ENCODE measurements at regions not wholly inside any gene's neighbourhood (a gene's known extent, or its start where the extent isn't known, plus 50 kb on each side); places are given as distances from the start of the nearest gene placed in this dataset.
"Not testable (repeated sequence)": the region's sequence is repeated elsewhere in the genome, so short reads cannot be mapped to it uniquely, and the experiment has no call there.

GRCh38 chr6:27797960-27798359, 114.2 kb downstream of the OR2B2 start:
- WGBS: 79% methylated on average over 1 of the region's 1 CpG
- Histone ChIP-seq H3K9ac (ENCODE audit: low read depth in 1 of 2, low read length in 2 of 2) (no peak overlapping the region), H3K4me3 (ENCODE audit: low read depth in 1 of 3, low read length in 3 of 3) (no peak overlapping the region), H3K27ac (ENCODE audit: low read depth in 1 of 2, low read length in 2 of 2) (no peak overlapping the region), H3K27me3 (ENCODE audit: control insufficient read depth in 4 of 4, insufficient read depth in 4 of 4, low read length in 3 of 4) (no peaks in the 10 kb centered on the region), H3K9me3 (ENCODE audit: control insufficient read depth in 4 of 4, low read length in 3 of 4) (no peaks in the 10 kb centered on the region), H3K36me3 (ENCODE audit: control insufficient read depth in 4 of 4, insufficient read depth in 3 of 4, low read depth in 1 of 4, low read length in 3 of 4) (no peaks in the 10 kb centered on the region), H3K4me1 (ENCODE audit: control insufficient read depth in 4 of 4, insufficient read depth in 4 of 4, low read length in 3 of 4) (peaks cover 0 to 2% (median 2%) of the 10 kb centered on the region in 4 donors)
- no peak for DNase-seq (ENCODE audit: low spot score)
- TF ChIP-seq, protein P1, sequence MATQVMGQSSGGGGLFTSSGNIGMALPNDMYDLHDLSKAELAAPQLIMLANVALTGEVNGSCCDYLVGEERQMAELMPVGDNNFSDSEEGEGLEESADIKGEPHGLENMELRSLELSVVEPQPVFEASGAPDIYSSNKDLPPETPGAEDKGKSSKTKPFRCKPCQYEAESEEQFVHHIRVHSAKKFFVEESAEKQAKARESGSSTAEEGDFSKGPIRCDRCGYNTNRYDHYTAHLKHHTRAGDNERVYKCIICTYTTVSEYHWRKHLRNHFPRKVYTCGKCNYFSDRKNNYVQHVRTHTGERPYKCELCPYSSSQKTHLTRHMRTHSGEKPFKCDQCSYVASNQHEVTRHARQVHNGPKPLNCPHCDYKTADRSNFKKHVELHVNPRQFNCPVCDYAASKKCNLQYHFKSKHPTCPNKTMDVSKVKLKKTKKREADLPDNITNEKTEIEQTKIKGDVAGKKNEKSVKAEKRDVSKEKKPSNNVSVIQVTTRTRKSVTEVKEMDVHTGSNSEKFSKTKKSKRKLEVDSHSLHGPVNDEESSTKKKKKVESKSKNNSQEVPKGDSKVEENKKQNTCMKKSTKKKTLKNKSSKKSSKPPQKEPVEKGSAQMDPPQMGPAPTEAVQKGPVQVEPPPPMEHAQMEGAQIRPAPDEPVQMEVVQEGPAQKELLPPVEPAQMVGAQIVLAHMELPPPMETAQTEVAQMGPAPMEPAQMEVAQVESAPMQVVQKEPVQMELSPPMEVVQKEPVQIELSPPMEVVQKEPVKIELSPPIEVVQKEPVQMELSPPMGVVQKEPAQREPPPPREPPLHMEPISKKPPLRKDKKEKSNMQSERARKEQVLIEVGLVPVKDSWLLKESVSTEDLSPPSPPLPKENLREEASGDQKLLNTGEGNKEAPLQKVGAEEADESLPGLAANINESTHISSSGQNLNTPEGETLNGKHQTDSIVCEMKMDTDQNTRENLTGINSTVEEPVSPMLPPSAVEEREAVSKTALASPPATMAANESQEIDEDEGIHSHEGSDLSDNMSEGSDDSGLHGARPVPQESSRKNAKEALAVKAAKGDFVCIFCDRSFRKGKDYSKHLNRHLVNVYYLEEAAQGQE (IDR thresholded peaks at IDR 0.05): no peak
- TF ChIP-seq NR2F2 (IDR thresholded peaks at IDR 0.05) (no peak), RXRA (IDR thresholded peaks at IDR 0.05) (no peak), EGR1 (IDR thresholded peaks at IDR 0.05; ENCODE audit: low read depth in 2 of 2) (no peak), RAD21 (IDR thresholded peaks at IDR 0.05) (no peak), HNF4G (IDR thresholded peaks at IDR 0.05) (no peak), HNF4A (conservative IDR thresholded peaks at IDR 0.05) (no peak), FOXA1 (IDR thresholded peaks at IDR 0.05) (no peak), SP1 (IDR thresholded peaks at IDR 0.05) (no peak), CTCF (IDR thresholded peaks at IDR 0.05; ENCODE audit: low read depth, low read length, missing input control) (no peak), YY1 (IDR thresholded peaks at IDR 0.05) (no peak), TAF1 (conservative IDR thresholded peaks at IDR 0.05) (no peak), GABPA (IDR thresholded peaks at IDR 0.05 in 1 of 2, conservative IDR thresholded peaks at IDR 0.05 in 1 of 2) (no peak), JUND (IDR thresholded peaks at IDR 0.05) (no peak), FOXA2 (IDR thresholded peaks at IDR 0.05) (no peak), ATF3 (IDR thresholded peaks at IDR 0.05) (no peak)
- TF ChIP-seq, protein P2, sequence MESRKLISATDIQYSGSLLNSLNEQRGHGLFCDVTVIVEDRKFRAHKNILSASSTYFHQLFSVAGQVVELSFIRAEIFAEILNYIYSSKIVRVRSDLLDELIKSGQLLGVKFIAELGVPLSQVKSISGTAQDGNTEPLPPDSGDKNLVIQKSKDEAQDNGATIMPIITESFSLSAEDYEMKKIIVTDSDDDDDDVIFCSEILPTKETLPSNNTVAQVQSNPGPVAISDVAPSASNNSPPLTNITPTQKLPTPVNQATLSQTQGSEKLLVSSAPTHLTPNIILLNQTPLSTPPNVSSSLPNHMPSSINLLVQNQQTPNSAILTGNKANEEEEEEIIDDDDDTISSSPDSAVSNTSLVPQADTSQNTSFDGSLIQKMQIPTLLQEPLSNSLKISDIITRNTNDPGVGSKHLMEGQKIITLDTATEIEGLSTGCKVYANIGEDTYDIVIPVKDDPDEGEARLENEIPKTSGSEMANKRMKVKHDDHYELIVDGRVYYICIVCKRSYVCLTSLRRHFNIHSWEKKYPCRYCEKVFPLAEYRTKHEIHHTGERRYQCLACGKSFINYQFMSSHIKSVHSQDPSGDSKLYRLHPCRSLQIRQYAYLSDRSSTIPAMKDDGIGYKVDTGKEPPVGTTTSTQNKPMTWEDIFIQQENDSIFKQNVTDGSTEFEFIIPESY (IDR thresholded peaks at IDR 0.05): no peak

DNA sequence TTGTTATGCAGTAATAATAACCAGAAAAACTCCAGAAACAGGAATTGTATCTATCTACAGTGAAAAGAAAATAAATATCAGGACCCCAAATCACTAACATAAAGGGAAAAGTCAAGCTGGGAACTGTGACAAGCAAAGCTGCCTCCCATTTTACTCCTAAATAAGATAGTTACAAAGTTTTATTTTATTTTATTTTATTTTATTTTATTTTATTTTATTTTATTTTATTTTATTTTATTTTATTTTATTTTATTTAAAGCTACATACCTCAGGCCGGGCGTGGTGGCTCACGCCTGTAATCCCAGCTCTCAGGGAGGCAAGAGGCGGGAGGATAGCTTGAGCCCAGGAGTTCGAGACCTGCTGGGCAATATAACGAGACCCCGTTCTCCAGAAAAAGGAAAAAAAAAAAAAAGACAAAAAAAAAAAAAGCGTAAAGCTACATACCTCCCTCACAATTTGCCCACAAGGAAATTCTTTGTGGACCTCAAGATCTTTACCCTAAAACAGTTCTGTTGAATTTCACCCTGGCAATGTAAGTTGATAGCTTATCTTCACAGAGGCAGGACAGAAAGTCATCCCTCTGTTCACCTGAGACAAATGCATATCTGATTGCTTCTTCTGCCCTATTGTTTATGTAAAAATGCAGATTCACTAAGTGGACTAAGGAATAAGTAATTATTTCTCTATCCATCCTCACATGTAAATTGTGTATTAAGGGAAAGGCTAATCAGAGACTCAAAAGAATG, 115.3 kb downstream of the OR2B2 start:
- not testable (repeated sequence) for H3K36me3 ChIP-seq (ENCODE audit: control insufficient read depth in 4 of 4, insufficient read depth in 3 of 4, low read depth in 1 of 4, low read length in 3 of 4); H3K4me3 ChIP-seq (ENCODE audit: low read depth in 1 of 3, low read length in 3 of 3); H3K27ac ChIP-seq (ENCODE audit: low read depth in 1 of 2, low read length in 2 of 2); H3K9me3 ChIP-seq (ENCODE audit: control insufficient read depth in 4 of 4, low read length in 3 of 4); H3K9ac ChIP-seq (ENCODE audit: low read depth in 1 of 2, low read length in 2 of 2); H3K27me3 ChIP-seq (ENCODE audit: control insufficient read depth in 4 of 4, insufficient read depth in 4 of 4, low read length in 3 of 4); DNase-seq (ENCODE audit: low spot score)
- peaks cover under 1 to 13% (median 11%) of the 10 kb centered on the region in 4 donors for H3K4me1 ChIP-seq (ENCODE audit: control insufficient read depth in 4 of 4, insufficient read depth in 4 of 4, low read length in 3 of 4)
- 92% methylated on average over 8 of the region's 8 CpGs for WGBS
